Activated CD4-positive, alpha-beta memory T cell treated with anti-CD3 and anti-CD28 coated beads, Interleukin-2, amount 10 ng/mL, durations not matched to agents 7 days and 5 days (primary cell): ENCODE measurements at regions not wholly inside any gene's neighbourhood (a gene's known extent, or its start where the extent isn't known, plus 50 kb on each side); places are given as distances from the start of the nearest gene placed in this dataset.

Source experiments
- CTCF ChIA-PET: fragments of 350-600 bp; sonication (Branson Sonifier 250); formaldehyde crosslinking; loops from one replicate; lab custom pipeline; 2021; ENCODE audit warnings: antibody characterized with exemption, inconsistent platforms; lab: Charles Lee
- POLR2A ChIA-PET: fragments of 350-600 bp; sonication (Branson Sonifier 250); formaldehyde crosslinking; loops from one replicate; lab custom pipeline; 2021; ENCODE audit warnings: antibody characterized with exemption; lab: Charles Lee
- DNase-seq: peaks from one replicate; pipeline ENCODE4 v3.0.0-alpha.2; 2020
- H3K27ac Mint-ChIP-seq: one replicate; pipeline ENCODE4 v1.8.0; 2021; ENCODE audit warnings: mild to moderate bottlenecking, mixed read lengths
- H3K27me3 Mint-ChIP-seq: one replicate; pipeline ENCODE4 v1.8.0; 2021; ENCODE audit warnings: mixed read lengths
- H3K36me3 Mint-ChIP-seq: one replicate; pipeline ENCODE4 v1.8.0; 2021; ENCODE audit warnings: low read depth, mixed read lengths
- H3K4me1 Mint-ChIP-seq: one replicate; pipeline ENCODE4 v1.8.0; 2021; ENCODE audit warnings: mixed read lengths
- H3K4me3 Mint-ChIP-seq: one replicate; pipeline ENCODE4 v1.8.0; 2021; ENCODE audit warnings: mild to moderate bottlenecking, mixed read lengths
- H3K9me3 Mint-ChIP-seq: one replicate; pipeline ENCODE4 v1.8.0; 2021; ENCODE audit warnings: mixed read lengths

- Mint-ChIP-seq H3K27ac (no peak overlapping the region), H3K36me3 (no peaks in the 10 kb centered on the region), H3K4me3 (no peak overlapping the region), H3K4me1 (no peaks in the 10 kb centered on the region), H3K27me3 (no peaks in the 10 kb centered on the region), H3K9me3 (no peaks in the 10 kb centered on the region)
- no peak for DNase-seq
- CTCF ChIA-PET = no interaction called here
- POLR2A ChIA-PET = no interaction called here
Observed at GRCh38 chr1:244162786-244163530, 111.9 kb downstream of the ZBTB18 start.

- no peaks in the 10 kb centered on the region for H3K27me3 Mint-ChIP-seq
- H3K27ac Mint-ChIP-seq = no peak overlapping the region
- no peaks in the 10 kb centered on the region for H3K36me3 Mint-ChIP-seq
- no peak for DNase-seq
- ChIA-PET CTCF (no interaction called here), POLR2A (no interaction called here)
- no peak overlapping the region for H3K4me3 Mint-ChIP-seq
- no peaks in the 10 kb centered on the region for H3K9me3 Mint-ChIP-seq
- H3K4me1 Mint-ChIP-seq = no peaks in the 10 kb centered on the region
Observed at GRCh38 chr1:244163861-244164510, 112.9 kb downstream of the ZBTB18 start.

- ChIA-PET POLR2A (no interaction called here), CTCF (no interaction called here)
- DNase-seq = no peak
- Mint-ChIP-seq H3K4me1 (no peaks in the 10 kb centered on the region), H3K27ac (no peak overlapping the region), H3K36me3 (no peaks in the 10 kb centered on the region), H3K9me3 (no peaks in the 10 kb centered on the region), H3K4me3 (no peak overlapping the region), H3K27me3 (no peaks in the 10 kb centered on the region)
Observed at GRCh38 chr1:244164511-244164890, 113.4 kb downstream of the ZBTB18 start.

GRCh38 chr1:244165021-244165420, 113.9 kb downstream of the ZBTB18 start:
- Mint-ChIP-seq H3K36me3 (no peaks in the 10 kb centered on the region), H3K27me3 (no peaks in the 10 kb centered on the region), H3K27ac (no peak overlapping the region), H3K4me1 (no peaks in the 10 kb centered on the region), H3K9me3 (no peaks in the 10 kb centered on the region), H3K4me3 (no peak overlapping the region)
- no peak for DNase-seq
- ChIA-PET CTCF (interaction anchor here (0.5 kb wide), 1 partner anchor 91 kb away, joined by 3 read pairs; no protein-coding TSS in a partner anchor), POLR2A (no interaction called here)

- H3K4me1 Mint-ChIP-seq = no peaks in the 10 kb centered on the region
Observed at GRCh38 chr1:244165701-244166100, 114.6 kb downstream of the ZBTB18 start.

GRCh38 chr1:244171241-244171985, 120.3 kb downstream of the ZBTB18 start:
- POLR2A ChIA-PET = no interaction called here
- CTCF ChIA-PET = no interaction called here

More at GRCh38 chr1:244165701-244166100, 114.6 kb downstream of the ZBTB18 start:
- ChIA-PET POLR2A (no interaction called here), CTCF (interaction anchor here (0.5 kb wide), 1 partner anchor 90 kb away, joined by 3 read pairs; no protein-coding TSS in a partner anchor)
- no peak for DNase-seq
- Mint-ChIP-seq H3K27ac (no peak overlapping the region), H3K27me3 (no peaks in the 10 kb centered on the region), H3K9me3 (no peaks in the 10 kb centered on the region), H3K36me3 (no peaks in the 10 kb centered on the region), H3K4me3 (no peak overlapping the region)

GRCh38 chr1:244173240-244173639, 122.2 kb downstream of the ZBTB18 start:
- Mint-ChIP-seq H3K4me1 (no peaks in the 10 kb centered on the region), H3K36me3 (no peaks in the 10 kb centered on the region), H3K4me3 (no peak overlapping the region), H3K9me3 (no peaks in the 10 kb centered on the region), H3K27ac (no peak overlapping the region), H3K27me3 (peaks cover 1% of the 10 kb centered on the region)
- no peak for DNase-seq
- ChIA-PET POLR2A (no interaction called here), CTCF (no interaction called here)

More at GRCh38 chr1:244171241-244171985, 120.3 kb downstream of the ZBTB18 start:
- Mint-ChIP-seq H3K4me1 (no peaks in the 10 kb centered on the region), H3K36me3 (no peaks in the 10 kb centered on the region), H3K27ac (no peak overlapping the region), H3K4me3 (no peak overlapping the region), H3K27me3 (peaks cover 1% of the 10 kb centered on the region), H3K9me3 (no peaks in the 10 kb centered on the region)
- DNase-seq = no peak

- DNase-seq = no peak
- POLR2A ChIA-PET = no interaction called here
- Mint-ChIP-seq H3K9me3 (no peaks in the 10 kb centered on the region), H3K27me3 (peaks cover 1% of the 10 kb centered on the region), H3K4me1 (no peaks in the 10 kb centered on the region), H3K36me3 (no peaks in the 10 kb centered on the region), H3K27ac (no peak overlapping the region), H3K4me3 (no peak overlapping the region)
- CTCF ChIA-PET = no interaction called here
Observed at GRCh38 chr1:244173769-244174168, 122.7 kb downstream of the ZBTB18 start.

GRCh38 chr1:244174922-244175521, 123.9 kb downstream of the ZBTB18 start:
- no peak for DNase-seq
- H3K27ac Mint-ChIP-seq = no peak overlapping the region
- no peaks in the 10 kb centered on the region for H3K36me3 Mint-ChIP-seq
- no peaks in the 10 kb centered on the region for H3K4me1 Mint-ChIP-seq
- ChIA-PET POLR2A (no interaction called here), CTCF (no interaction called here)
- H3K27me3 Mint-ChIP-seq = peaks cover 1% of the 10 kb centered on the region
- no peak overlapping the region for H3K4me3 Mint-ChIP-seq
- H3K9me3 Mint-ChIP-seq = no peaks in the 10 kb centered on the region

GRCh38 chr1:244176201-244176600, 125.1 kb downstream of the ZBTB18 start:
- no peak for DNase-seq
- CTCF ChIA-PET = no interaction called here
- Mint-ChIP-seq H3K4me3 (no peak overlapping the region), H3K9me3 (no peaks in the 10 kb centered on the region), H3K4me1 (no peaks in the 10 kb centered on the region), H3K27ac (no peak overlapping the region), H3K27me3 (peaks cover 1% of the 10 kb centered on the region), H3K36me3 (no peaks in the 10 kb centered on the region)
- POLR2A ChIA-PET = no interaction called here

GRCh38 chr1:244180256-244180655, 129.2 kb downstream of the ZBTB18 start:
- H3K27me3 Mint-ChIP-seq = peaks cover 1% of the 10 kb centered on the region
- POLR2A ChIA-PET = no interaction called here
- CTCF ChIA-PET = interaction anchor here (1.7 kb wide), 1 partner anchor 92 kb away, joined by 4 read pairs; no protein-coding TSS in a partner anchor
- no peaks in the 10 kb centered on the region for H3K36me3 Mint-ChIP-seq
- H3K27ac Mint-ChIP-seq = no peak overlapping the region
- no peaks in the 10 kb centered on the region for H3K9me3 Mint-ChIP-seq
- DNase-seq = no peak
- no peaks in the 10 kb centered on the region for H3K4me1 Mint-ChIP-seq
- H3K4me3 Mint-ChIP-seq = no peak overlapping the region

- CTCF ChIA-PET = no interaction called here
- no peaks in the 10 kb centered on the region for H3K9me3 Mint-ChIP-seq
- no peak overlapping the region for H3K27ac Mint-ChIP-seq
- H3K27me3 Mint-ChIP-seq = no peaks in the 10 kb centered on the region
- H3K36me3 Mint-ChIP-seq = no peaks in the 10 kb centered on the region
- no peak overlapping the region for H3K4me3 Mint-ChIP-seq
- POLR2A ChIA-PET = no interaction called here
- no peaks in the 10 kb centered on the region for H3K4me1 Mint-ChIP-seq
- DNase-seq = no peak
Observed at GRCh38 chr1:244181867-244182266, 130.8 kb downstream of the ZBTB18 start.

DNA sequence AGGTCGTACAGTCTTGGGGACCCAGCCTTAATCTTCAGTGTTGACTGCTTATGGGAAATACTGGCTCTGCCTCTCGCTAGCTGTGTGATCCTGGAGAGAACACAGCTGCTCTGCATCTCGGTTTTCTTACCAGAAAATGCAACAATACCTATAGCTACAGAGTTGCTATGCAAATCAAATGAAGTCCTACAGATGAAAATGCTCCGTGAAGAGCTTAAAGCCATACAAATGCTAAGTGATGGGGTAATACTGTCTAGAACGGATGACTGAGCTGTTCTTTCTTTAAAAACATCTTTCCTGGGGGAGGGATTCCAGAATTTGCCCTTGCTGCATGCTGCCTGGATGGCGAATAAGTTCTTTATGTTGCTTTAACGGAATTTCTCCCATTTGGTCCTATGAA, 132.0 kb downstream of the ZBTB18 start:
- CTCF ChIA-PET = no interaction called here
- DNase-seq = no peak
- no peaks in the 10 kb centered on the region for H3K9me3 Mint-ChIP-seq
- H3K36me3 Mint-ChIP-seq = no peaks in the 10 kb centered on the region
- no peaks in the 10 kb centered on the region for H3K4me1 Mint-ChIP-seq
- H3K27ac Mint-ChIP-seq = no peak overlapping the region
- no peaks in the 10 kb centered on the region for H3K27me3 Mint-ChIP-seq
- POLR2A ChIA-PET = no interaction called here
- no peak overlapping the region for H3K4me3 Mint-ChIP-seq
